WI38 (cell line): ENCODE measurements at regions not wholly inside any gene's neighbourhood (a gene's known extent, or its start where the extent isn't known, plus 50 kb on each side); places are given as distances from the start of the nearest gene placed in this dataset.
"Not testable (repeated sequence)": the region's sequence is repeated elsewhere in the genome, so short reads cannot be mapped to it uniquely, and the experiment has no call there.

Source experiments
- H3K4me3 ChIP-seq: 2 replicates; pipeline ENCODE4 v1.5.1; 2011; ENCODE audit warnings: low read depth, mild to moderate bottlenecking, control low read depth, low read length
- CTCF ChIP-seq: IDR thresholded peaks from 2 replicates; pipeline ENCODE4 v1.5.1; 2012; ENCODE audit warnings: low read depth, mild to moderate bottlenecking, control low read depth, low read length

- no peak for TF ChIP-seq CTCF
- no peak overlapping the region for H3K4me3 ChIP-seq
Observed at GRCh38 chr4:181848357-181848756, 394.8 kb upstream of the TENM3 start.

- no peak for TF ChIP-seq CTCF
- no peak overlapping the region for H3K4me3 ChIP-seq
Observed at GRCh38 chr4:181849472-181849871, 393.7 kb upstream of the TENM3 start.

- no peak overlapping the region for H3K4me3 ChIP-seq
- TF ChIP-seq CTCF: no peak
Observed at GRCh38 chr4:181853881-181854511, 389.2 kb upstream of the TENM3 start.

- TF ChIP-seq CTCF: no peak
- no peak overlapping the region for H3K4me3 ChIP-seq
Observed at GRCh38 chr4:181855307-181855706, 387.9 kb upstream of the TENM3 start.

GRCh38 chr4:181857471-181857870, 385.7 kb upstream of the TENM3 start:
- H3K4me3 ChIP-seq: not testable (repeated sequence)

GRCh38 chr4:181858741-181859140, 384.5 kb upstream of the TENM3 start:
- no peak overlapping the region for H3K4me3 ChIP-seq
- TF ChIP-seq CTCF: no peak

- no peak for TF ChIP-seq CTCF
Observed at GRCh38 chr4:181859439-181859838, 383.8 kb upstream of the TENM3 start.

GRCh38 chr4:181860157-181860556, 383.0 kb upstream of the TENM3 start:
- no peak for TF ChIP-seq CTCF
- no peak overlapping the region for H3K4me3 ChIP-seq

More at GRCh38 chr4:181859439-181859838, 383.8 kb upstream of the TENM3 start:
- no peak overlapping the region for H3K4me3 ChIP-seq
